ENCODE measurements at regions not wholly inside any gene's neighbourhood (a gene's known extent, or its start where the extent isn't known, plus 50 kb on each side); places are given as distances from the start of the nearest gene placed in this dataset.
"Not testable (repeated sequence)": the region's sequence is repeated elsewhere in the genome, so short reads cannot be mapped to it uniquely, and the experiment has no call there.

- no peak for DNase-seq
These were observed 77.8 kb downstream of the TEX36 start for GRCh38 chr10:125605167-125605566.

- no peak for DNase-seq
These were observed 80.1 kb downstream of the TEX36 start for GRCh38 chr10:125602825-125603224.

GRCh38 chr10:125599194-125599593, 83.8 kb downstream of the TEX36 start:
- DNase-seq = no peak

- no peak for DNase-seq
These were observed 87.1 kb downstream of the TEX36 start for GRCh38 chr10:125595911-125596310.

GRCh38 chr10:125593644-125594043, 89.3 kb downstream of the TEX36 start:
- no peak for DNase-seq

- no peak for DNase-seq
These were observed 90.1 kb downstream of the TEX36 start for GRCh38 chr10:125592897-125593296.

- no peak for DNase-seq
These were observed 91.1 kb downstream of the TEX36 start for GRCh38 chr10:125591886-125592285.

- DNase-seq = not testable (repeated sequence)
These were observed 94.2 kb downstream of the TEX36 start for GRCh38 chr10:125588738-125589137.

GRCh38 chr10:125584954-125585353, 98.0 kb downstream of the TEX36 start:
- DNase-seq = no peak

- no peak for DNase-seq
These were observed 104.2 kb downstream of the TEX36 start for GRCh38 chr10:125578658-125579315.

GRCh38 chr10:125575843-125576242, 107.1 kb downstream of the TEX36 start:
- DNase-seq = no peak

GRCh38 chr10:125568156-125568555, 114.8 kb downstream of the TEX36 start:
- no peak for DNase-seq

GRCh38 chr10:125567529-125567928, 115.4 kb downstream of the TEX36 start:
- no peak for DNase-seq

- DNase-seq = no peak
These were observed 117.9 kb downstream of the TEX36 start for GRCh38 chr10:125565046-125565445.

GRCh38 chr10:125564570-125564969, 118.4 kb downstream of the TEX36 start:
- DNase-seq = no peak

GRCh38 chr10:125562737-125563136, 120.2 kb downstream of the TEX36 start:
- no peak for DNase-seq

GRCh38 chr10:125560947-125561346, 122.0 kb downstream of the TEX36 start:
- DNase-seq = no peak

GRCh38 chr10:125559210-125559609, 123.8 kb downstream of the TEX36 start:
- DNase-seq = no peak

GRCh38 chr10:125557801-125558505, 125.0 kb downstream of the TEX36 start:
- DNase-seq = no peak

GRCh38 chr10:125557311-125557710, 125.7 kb downstream of the TEX36 start:
- DNase-seq = no peak

- DNase-seq = no peak
These were observed 126.1 kb downstream of the TEX36 start for GRCh38 chr10:125556882-125557281.

- no peak for DNase-seq
These were observed 127.2 kb downstream of the TEX36 start for GRCh38 chr10:125555743-125556142.

GRCh38 chr10:125555267-125555666, 127.7 kb downstream of the TEX36 start:
- DNase-seq = no peak

- no peak for DNase-seq
These were observed 128.2 kb downstream of the TEX36 start for GRCh38 chr10:125554753-125555152.
